ENCODE measurements at regions not wholly inside any gene's neighbourhood (a gene's known extent, or its start where the extent isn't known, plus 50 kb on each side); places are given as distances from the start of the nearest gene placed in this dataset.

GRCh38 chr12:19666070-19666469 lies 226.8 kb downstream of the AEBP2 start:
- TF ChIP-seq CTCF (IDR thresholded peaks at IDR 0.05; ENCODE audit: low read depth, low read length, missing input control), result no peak
- no peak for TF ChIP-seq REST (IDR thresholded peaks at IDR 0.05)
- no peak for TF ChIP-seq EGR1 (IDR thresholded peaks at IDR 0.05; ENCODE audit: low read depth in 2 of 2)
- no peak for TF ChIP-seq MAX (IDR thresholded peaks at IDR 0.05)
- TF ChIP-seq TAF1 (conservative IDR thresholded peaks at IDR 0.05), result no peak
- TF ChIP-seq ATF3 (IDR thresholded peaks at IDR 0.05), result no peak
- TF ChIP-seq YY1 (IDR thresholded peaks at IDR 0.05), result no peak
- no peak for TF ChIP-seq HNF4G (IDR thresholded peaks at IDR 0.05)
- no peak for TF ChIP-seq SP1 (IDR thresholded peaks at IDR 0.05)
- no peak for TF ChIP-seq ZBTB33 (IDR thresholded peaks at IDR 0.05)
- no peak for TF ChIP-seq RXRA (IDR thresholded peaks at IDR 0.05)
- TF ChIP-seq HNF4A (conservative IDR thresholded peaks at IDR 0.05), result no peak
